ENCODE measurements at regions not wholly inside any gene's neighbourhood (a gene's known extent, or its start where the extent isn't known, plus 50 kb on each side); places are given as distances from the start of the nearest gene placed in this dataset.

DNA sequence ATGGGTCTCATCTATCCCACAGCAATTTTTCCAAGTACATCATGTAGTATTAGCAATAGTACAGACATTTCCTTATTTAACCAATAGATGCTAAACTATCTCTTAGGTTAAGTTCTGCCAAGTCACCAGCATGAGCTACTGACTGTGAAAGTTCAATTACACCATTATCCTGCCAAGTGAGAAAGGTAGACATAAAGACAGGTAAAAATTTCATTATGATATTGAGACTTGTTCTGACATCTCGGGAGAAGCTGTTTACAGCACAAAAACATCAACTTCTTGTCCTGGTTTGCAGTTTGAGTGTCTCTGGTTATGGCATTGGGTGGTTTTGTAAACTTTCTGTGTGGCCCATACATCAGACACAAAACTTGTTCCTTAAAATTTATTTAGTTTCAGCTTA, 622.4 kb upstream of the PCDH10 start:
- WGBS (ENCODE audit: insufficient coverage), result no CpG with 5 or more reads among the region's 1 CpG
- no peak overlapping the region for H3K27ac ChIP-seq (ENCODE audit: low read depth, low read length)
- no peaks in the 10 kb centered on the region for H3K4me1 ChIP-seq (ENCODE audit: control insufficient read depth, insufficient read depth, low read length)
- no peak overlapping the region for H3K4me3 ChIP-seq (ENCODE audit: low read depth, low read length)
- H3K36me3 ChIP-seq (ENCODE audit: control insufficient read depth, insufficient read depth, low read length), result no peaks in the 10 kb centered on the region
- DNase-seq (ENCODE audit: low read depth in 4 of 6, low spot score in 6 of 6), result no peak
- H3K27me3 ChIP-seq (ENCODE audit: control insufficient read depth, insufficient read depth, low read length), result no peaks in the 10 kb centered on the region
- no peaks in the 10 kb centered on the region for H3K9me3 ChIP-seq (ENCODE audit: control insufficient read depth, insufficient read depth, low read length)

DNA sequence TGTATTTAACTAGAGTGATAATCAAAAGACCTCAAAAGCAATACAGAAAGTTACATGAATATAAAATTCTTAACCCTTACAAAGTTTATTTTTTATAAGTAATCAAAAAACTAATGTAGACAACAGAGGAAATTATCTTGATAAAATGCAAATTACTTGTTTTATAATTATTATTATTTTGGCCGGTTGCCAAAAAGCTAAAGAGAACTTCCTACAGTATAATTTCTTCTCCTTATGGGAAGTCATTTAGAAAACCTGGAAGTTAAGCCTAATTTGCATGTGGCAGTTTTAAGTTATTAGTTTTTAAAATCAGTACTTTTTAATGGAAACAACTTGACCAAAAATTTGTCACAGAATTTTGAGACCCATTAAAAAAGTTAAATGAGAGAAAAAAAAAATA, 621.3 kb upstream of the PCDH10 start:
- Histone ChIP-seq H3K27me3 (ENCODE audit: control insufficient read depth, insufficient read depth, low read length) (no peaks in the 10 kb centered on the region), H3K9me3 (ENCODE audit: control insufficient read depth, insufficient read depth, low read length) (no peaks in the 10 kb centered on the region), H3K4me3 (ENCODE audit: low read depth, low read length) (no peak overlapping the region), H3K27ac (ENCODE audit: low read depth, low read length) (no peak overlapping the region), H3K4me1 (ENCODE audit: control insufficient read depth, insufficient read depth, low read length) (no peaks in the 10 kb centered on the region), H3K36me3 (ENCODE audit: control insufficient read depth, insufficient read depth, low read length) (no peaks in the 10 kb centered on the region)
- no peak for DNase-seq (ENCODE audit: low read depth in 4 of 6, low spot score in 6 of 6)
- WGBS (ENCODE audit: insufficient coverage), result no CpG with 5 or more reads among the region's 1 CpG

GRCh38 chr4:132530861-132531260, 618.2 kb upstream of the PCDH10 start:
- Histone ChIP-seq H3K4me3 (ENCODE audit: low read depth, low read length) (no peak overlapping the region), H3K36me3 (ENCODE audit: control insufficient read depth, insufficient read depth, low read length) (no peaks in the 10 kb centered on the region), H3K9me3 (ENCODE audit: control insufficient read depth, insufficient read depth, low read length) (no peaks in the 10 kb centered on the region), H3K27me3 (ENCODE audit: control insufficient read depth, insufficient read depth, low read length) (no peaks in the 10 kb centered on the region), H3K4me1 (ENCODE audit: control insufficient read depth, insufficient read depth, low read length) (no peaks in the 10 kb centered on the region), H3K27ac (ENCODE audit: low read depth, low read length) (no peak overlapping the region)
- WGBS (ENCODE audit: insufficient coverage), result no CpG with 5 or more reads among the region's 2 CpGs
- DNase-seq (ENCODE audit: low read depth in 4 of 6, low spot score in 6 of 6), result no peak

DNA sequence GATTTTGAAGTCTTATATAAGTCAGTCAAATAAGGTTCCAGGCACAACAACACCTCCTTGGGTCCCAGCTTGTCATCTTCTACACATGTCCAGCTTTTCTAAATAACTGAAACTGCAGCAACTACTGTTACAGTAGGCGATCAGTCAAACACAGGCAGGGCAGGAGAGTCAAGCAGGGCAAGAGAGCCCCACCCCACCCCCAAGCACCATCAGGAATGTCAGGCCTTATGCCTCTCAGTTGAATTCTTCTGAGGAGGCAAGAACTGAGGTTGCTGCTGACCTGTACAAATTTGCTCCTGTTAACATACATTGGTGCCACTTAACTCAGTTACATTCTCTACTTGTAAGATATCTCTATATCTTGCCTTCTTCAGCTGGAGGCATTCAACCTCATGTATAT, 608.8 kb upstream of the PCDH10 start:
- H3K36me3 ChIP-seq (ENCODE audit: control insufficient read depth, insufficient read depth, low read length), result no peaks in the 10 kb centered on the region
- 90% methylated on average over 1 of the region's 1 CpG for WGBS (ENCODE audit: insufficient coverage)
- no peak overlapping the region for H3K4me3 ChIP-seq (ENCODE audit: low read depth, low read length)
- H3K27me3 ChIP-seq (ENCODE audit: control insufficient read depth, insufficient read depth, low read length), result no peaks in the 10 kb centered on the region
- H3K9me3 ChIP-seq (ENCODE audit: control insufficient read depth, insufficient read depth, low read length), result peaks cover 5% of the 10 kb centered on the region
- no peak for DNase-seq (ENCODE audit: low read depth in 4 of 6, low spot score in 6 of 6)
- H3K4me1 ChIP-seq (ENCODE audit: control insufficient read depth, insufficient read depth, low read length), result no peaks in the 10 kb centered on the region
- no peak overlapping the region for H3K27ac ChIP-seq (ENCODE audit: low read depth, low read length)

- Histone ChIP-seq H3K4me1 (ENCODE audit: control insufficient read depth, insufficient read depth, low read length) (no peaks in the 10 kb centered on the region), H3K27me3 (ENCODE audit: control insufficient read depth, insufficient read depth, low read length) (no peaks in the 10 kb centered on the region), H3K4me3 (ENCODE audit: low read depth, low read length) (no peak overlapping the region), H3K36me3 (ENCODE audit: control insufficient read depth, insufficient read depth, low read length) (no peaks in the 10 kb centered on the region), H3K27ac (ENCODE audit: low read depth, low read length) (no peak overlapping the region), H3K9me3 (ENCODE audit: control insufficient read depth, insufficient read depth, low read length) (peaks cover 5% of the 10 kb centered on the region)
- no peak for DNase-seq (ENCODE audit: low read depth in 4 of 6, low spot score in 6 of 6)
- WGBS (ENCODE audit: insufficient coverage), result 83% methylated on average over 4 of the region's 4 CpGs
These were observed 608.3 kb upstream of the PCDH10 start for GRCh38 chr4:132540797-132541196.

- peaks cover 5% of the 10 kb centered on the region for H3K9me3 ChIP-seq (ENCODE audit: control insufficient read depth, insufficient read depth, low read length)
- no peak overlapping the region for H3K4me3 ChIP-seq (ENCODE audit: low read depth, low read length)
These were observed 606.9 kb upstream of the PCDH10 start for GRCh38 chr4:132542228-132542627.

GRCh38 chr4:132548463-132548862, 600.6 kb upstream of the PCDH10 start:
- peaks cover 5% of the 10 kb centered on the region for H3K9me3 ChIP-seq (ENCODE audit: control insufficient read depth, insufficient read depth, low read length)
- 100% methylated on average over 2 of the region's 4 CpGs for WGBS (ENCODE audit: insufficient coverage)
- no peaks in the 10 kb centered on the region for H3K4me1 ChIP-seq (ENCODE audit: control insufficient read depth, insufficient read depth, low read length)
- H3K27me3 ChIP-seq (ENCODE audit: control insufficient read depth, insufficient read depth, low read length), result no peaks in the 10 kb centered on the region
- DNase-seq (ENCODE audit: low read depth in 4 of 6, low spot score in 6 of 6), result no peak
- H3K4me3 ChIP-seq (ENCODE audit: low read depth, low read length), result no peak overlapping the region
- no peak overlapping the region for H3K27ac ChIP-seq (ENCODE audit: low read depth, low read length)
- no peaks in the 10 kb centered on the region for H3K36me3 ChIP-seq (ENCODE audit: control insufficient read depth, insufficient read depth, low read length)

More at GRCh38 chr4:132542228-132542627, 606.9 kb upstream of the PCDH10 start:
- no peaks in the 10 kb centered on the region for H3K27me3 ChIP-seq (ENCODE audit: control insufficient read depth, insufficient read depth, low read length)
- H3K4me1 ChIP-seq (ENCODE audit: control insufficient read depth, insufficient read depth, low read length), result no peaks in the 10 kb centered on the region
- no peak for DNase-seq (ENCODE audit: low read depth in 4 of 6, low spot score in 6 of 6)
- H3K27ac ChIP-seq (ENCODE audit: low read depth, low read length), result no peak overlapping the region
- no peaks in the 10 kb centered on the region for H3K36me3 ChIP-seq (ENCODE audit: control insufficient read depth, insufficient read depth, low read length)

GRCh38 chr4:132556316-132556715, 592.8 kb upstream of the PCDH10 start:
- Histone ChIP-seq H3K4me1 (ENCODE audit: control insufficient read depth, insufficient read depth, low read length) (no peaks in the 10 kb centered on the region), H3K27ac (ENCODE audit: low read depth, low read length) (no peak overlapping the region), H3K36me3 (ENCODE audit: control insufficient read depth, insufficient read depth, low read length) (no peaks in the 10 kb centered on the region), H3K4me3 (ENCODE audit: low read depth, low read length) (no peak overlapping the region), H3K27me3 (ENCODE audit: control insufficient read depth, insufficient read depth, low read length) (no peaks in the 10 kb centered on the region), H3K9me3 (ENCODE audit: control insufficient read depth, insufficient read depth, low read length) (no peaks in the 10 kb centered on the region)
- DNase-seq (ENCODE audit: low read depth in 4 of 6, low spot score in 6 of 6), result no peak
- WGBS (ENCODE audit: insufficient coverage), result no CpG with 5 or more reads among the region's 3 CpGs

DNA sequence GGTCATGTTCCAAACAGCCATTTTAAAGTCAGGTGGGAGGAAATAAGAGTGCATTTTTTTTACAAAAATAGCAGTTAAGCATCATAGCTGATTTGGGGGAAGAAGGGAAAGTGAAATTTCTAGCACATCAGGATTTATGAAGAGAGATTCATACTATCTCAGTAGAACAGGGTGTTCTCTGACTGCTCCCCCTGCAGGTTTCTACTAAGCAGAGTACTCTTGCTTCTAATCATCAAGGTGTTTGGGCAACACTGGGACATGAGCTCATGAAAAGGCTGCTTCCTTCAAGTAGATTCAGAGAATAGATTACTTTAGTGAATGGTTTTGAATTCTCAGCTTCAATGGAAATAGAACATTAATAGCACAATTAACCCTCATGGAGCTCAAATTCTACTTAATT, 591.4 kb upstream of the PCDH10 start:
- Histone ChIP-seq H3K4me1 (ENCODE audit: control insufficient read depth, insufficient read depth, low read length) (no peaks in the 10 kb centered on the region), H3K36me3 (ENCODE audit: control insufficient read depth, insufficient read depth, low read length) (no peaks in the 10 kb centered on the region), H3K4me3 (ENCODE audit: low read depth, low read length) (no peak overlapping the region), H3K27ac (ENCODE audit: low read depth, low read length) (no peak overlapping the region), H3K27me3 (ENCODE audit: control insufficient read depth, insufficient read depth, low read length) (no peaks in the 10 kb centered on the region), H3K9me3 (ENCODE audit: control insufficient read depth, insufficient read depth, low read length) (no peaks in the 10 kb centered on the region)
- DNase-seq (ENCODE audit: low read depth in 4 of 6, low spot score in 6 of 6), result no peak

- 100% methylated on average over 1 of the region's 1 CpG for WGBS (ENCODE audit: insufficient coverage)
- H3K36me3 ChIP-seq (ENCODE audit: control insufficient read depth, insufficient read depth, low read length), result no peaks in the 10 kb centered on the region
- H3K4me3 ChIP-seq (ENCODE audit: low read depth, low read length), result no peak overlapping the region
- H3K9me3 ChIP-seq (ENCODE audit: control insufficient read depth, insufficient read depth, low read length), result peaks cover 2% of the 10 kb centered on the region
- no peaks in the 10 kb centered on the region for H3K27me3 ChIP-seq (ENCODE audit: control insufficient read depth, insufficient read depth, low read length)
- no peak overlapping the region for H3K27ac ChIP-seq (ENCODE audit: low read depth, low read length)
- H3K4me1 ChIP-seq (ENCODE audit: control insufficient read depth, insufficient read depth, low read length), result no peaks in the 10 kb centered on the region
- no peak for DNase-seq (ENCODE audit: low read depth in 4 of 6, low spot score in 6 of 6)
These were observed 584.2 kb upstream of the PCDH10 start for GRCh38 chr4:132564920-132565319.
